NCI-H82 (cell line): ENCODE measurements at regions not wholly inside any gene's neighbourhood (a gene's known extent, or its start where the extent isn't known, plus 50 kb on each side); places are given as distances from the start of the nearest gene placed in this dataset.

Source experiments
- DNase-seq: peaks from one replicate; lab custom pipeline; 2025; lab: John Stamatoyannopoulos, UW

- DNase-seq: no peak
These were observed 93.8 kb upstream of the ZNF469 start for GRCh38 chr16:88289001-88289400.

- DNase-seq: no peak
These were observed 93.2 kb upstream of the ZNF469 start for GRCh38 chr16:88289561-88289960.

- no peak for DNase-seq
These were observed 92.8 kb upstream of the ZNF469 start for GRCh38 chr16:88289968-88290401.

- no peak for DNase-seq
These were observed 91.6 kb upstream of the ZNF469 start for GRCh38 chr16:88290850-88291830.

- DNase-seq: no peak
These were observed 90.5 kb upstream of the ZNF469 start for GRCh38 chr16:88292007-88292970.

GRCh38 chr16:88293097-88293496, 89.7 kb upstream of the ZNF469 start:
- no peak for DNase-seq

GRCh38 chr16:88295671-88296436, 86.9 kb upstream of the ZNF469 start:
- no peak for DNase-seq

- no peak for DNase-seq
These were observed 86.2 kb upstream of the ZNF469 start for GRCh38 chr16:88296437-88297177.

- no peak for DNase-seq
These were observed 85.5 kb upstream of the ZNF469 start for GRCh38 chr16:88297178-88297720.

- DNase-seq: no peak
These were observed 84.5 kb upstream of the ZNF469 start for GRCh38 chr16:88298181-88298832.

GRCh38 chr16:88298833-88299745, 83.7 kb upstream of the ZNF469 start:
- no peak for DNase-seq

- no peak for DNase-seq
These were observed 82.9 kb upstream of the ZNF469 start for GRCh38 chr16:88299751-88300462.

GRCh38 chr16:88300463-88300835, 82.3 kb upstream of the ZNF469 start:
- no peak for DNase-seq

GRCh38 chr16:88301431-88301830, 81.3 kb upstream of the ZNF469 start:
- DNase-seq: no peak

GRCh38 chr16:88301886-88302285, 80.9 kb upstream of the ZNF469 start:
- DNase-seq: no peak

GRCh38 chr16:88302666-88303065, 80.1 kb upstream of the ZNF469 start:
- no peak for DNase-seq

- no peak for DNase-seq
These were observed 79.4 kb upstream of the ZNF469 start for GRCh38 chr16:88303405-88303804.
